ENCODE measurements at regions not wholly inside any gene's neighbourhood (a gene's known extent, or its start where the extent isn't known, plus 50 kb on each side); places are given as distances from the start of the nearest gene placed in this dataset.
"Not testable (repeated sequence)": the region's sequence is repeated elsewhere in the genome, so short reads cannot be mapped to it uniquely, and the experiment has no call there.

GRCh38 chr7:128591705-128592104 lies 80.4 kb upstream of the GARIN1A start (continued):
- TF ChIP-seq ZBTB10 (CRISPR knock-in tag; IDR thresholded peaks at IDR 0.05; ENCODE audit: borderline replicate concordance): no peak
- TF ChIP-seq ZNF329 (CRISPR knock-in tag; IDR thresholded peaks at IDR 0.05; ENCODE audit: low read depth): no peak
- no peak for TF ChIP-seq ZNF205 (CRISPR knock-in tag; IDR thresholded peaks at IDR 0.05)

DNA sequence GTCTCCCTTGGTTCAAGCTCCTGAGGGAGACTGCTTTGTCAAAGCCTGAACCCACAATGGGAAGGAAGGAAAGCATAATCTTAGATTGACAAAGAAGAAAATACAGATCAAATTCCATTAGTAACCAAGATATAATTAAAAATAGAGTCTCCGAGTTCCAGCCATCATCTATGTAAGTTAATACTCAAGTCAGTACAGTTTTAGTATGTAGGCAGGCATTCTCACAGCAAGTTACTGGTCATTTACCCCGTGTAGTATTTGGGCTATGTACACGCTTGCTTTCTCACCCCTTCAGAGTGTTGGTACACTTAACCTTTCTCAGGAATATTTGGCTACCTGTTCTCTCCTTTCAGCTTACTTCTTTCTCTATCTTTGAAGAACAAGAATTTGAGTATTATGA lies 79.9 kb upstream of the GARIN1A start:
- ATAC-seq; BruUV-seq (replicated peaks); H3K79me2 ChIP-seq (ENCODE audit: insufficient read depth, low read length); FAIRE-seq; POLR2A ChIA-PET; H3K4me2 ChIP-seq (ENCODE audit: low read depth, low read length); H3K27ac ChIP-seq (ENCODE audit: extremely low read length, insufficient read depth, low read length); H2AFZ ChIP-seq (ENCODE audit: low read length); intact Hi-C loops (cut with micrococcal nuclease; ENCODE audit: unreplicated experiment); H3K27me3 ChIP-seq (ENCODE audit: control insufficient read depth in 1 of 2, insufficient read depth in 2 of 2, low read length in 2 of 2); H3K9me3 ChIP-seq (ENCODE audit: low read length); in situ Hi-C loops (cut with HindIII; ENCODE audit: extremely low pct_ligation_motif_present, low pct_unique_long_range_greater_than_20kb); H4K20me1 ChIP-seq (ENCODE audit: insufficient read depth, low read length); CTCF ChIA-PET (ENCODE audit: low intra/inter-chr PET ratio, low total read pairs); H3K4me3 ChIP-seq (replicated peaks in 1 of 3; ENCODE audit: insufficient read depth in 1 of 3, low read depth in 2 of 3, low read length in 3 of 3); DNase-seq (ENCODE audit: low spot score); H3K9ac ChIP-seq (ENCODE audit: insufficient read depth, low read depth, low read length): not testable (repeated sequence)
- Histone ChIP-seq H3K36me3 (replicated peaks in 1 of 2; ENCODE audit: control insufficient read depth in 1 of 2, insufficient read depth in 2 of 2, low read length in 2 of 2) (peaks cover 0 to 15% of the 10 kb centered on the region in 2 experiments; a peak in 3 of 5 replicates), H3K4me1 (ENCODE audit: insufficient read depth, low read length) (peaks cover 21% of the 10 kb centered on the region)
- WGBS (ENCODE audit: low lambda C conversion rate): no CpG with 5 or more reads among the region's 3 CpGs

DNA sequence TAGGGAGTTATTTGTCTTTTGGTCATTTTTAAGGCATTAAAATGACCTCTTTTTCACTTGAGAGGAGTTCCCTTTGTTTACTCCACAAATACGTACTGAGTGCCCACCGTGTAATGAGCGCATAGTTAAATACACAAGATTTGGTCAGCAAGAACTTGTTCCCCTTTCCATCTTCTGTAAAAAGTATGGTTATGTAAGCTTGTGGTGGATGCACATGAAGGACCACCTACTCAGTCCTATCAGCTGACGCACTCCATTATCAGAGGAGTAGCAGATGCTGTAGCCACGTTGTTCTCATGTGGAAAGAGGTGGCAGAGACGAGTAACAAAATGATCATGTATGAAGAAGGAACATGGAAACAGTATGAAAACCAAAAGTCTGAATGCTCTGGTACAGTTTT lies 78.0 kb upstream of the GARIN1A start:
- ATAC-seq; intact Hi-C loops (cut with micrococcal nuclease; ENCODE audit: unreplicated experiment); H3K9ac ChIP-seq (ENCODE audit: insufficient read depth, low read depth, low read length); FAIRE-seq; H3K27me3 ChIP-seq (ENCODE audit: control insufficient read depth in 1 of 2, insufficient read depth in 2 of 2, low read length in 2 of 2); H3K4me2 ChIP-seq (ENCODE audit: low read depth, low read length); CTCF ChIA-PET (ENCODE audit: low intra/inter-chr PET ratio, low total read pairs); POLR2A ChIA-PET; DNase-seq (ENCODE audit: low spot score); BruUV-seq (replicated peaks); H3K79me2 ChIP-seq (ENCODE audit: insufficient read depth, low read length); H3K4me3 ChIP-seq (replicated peaks in 1 of 3; ENCODE audit: insufficient read depth in 1 of 3, low read depth in 2 of 3, low read length in 3 of 3); H4K20me1 ChIP-seq (ENCODE audit: insufficient read depth, low read length); H3K9me3 ChIP-seq (ENCODE audit: low read length); H2AFZ ChIP-seq (ENCODE audit: low read length); in situ Hi-C loops (cut with HindIII; ENCODE audit: extremely low pct_ligation_motif_present, low pct_unique_long_range_greater_than_20kb); H3K27ac ChIP-seq (ENCODE audit: extremely low read length, insufficient read depth, low read length): not testable (repeated sequence)
- peaks cover 25% of the 10 kb centered on the region for H3K4me1 ChIP-seq (ENCODE audit: insufficient read depth, low read length)
- 86% methylated on average over 6 of the region's 6 CpGs for WGBS (ENCODE audit: low lambda C conversion rate)
- H3K36me3 ChIP-seq (replicated peaks in 1 of 2; ENCODE audit: control insufficient read depth in 1 of 2, insufficient read depth in 2 of 2, low read length in 2 of 2): peaks cover 0 to 18% of the 10 kb centered on the region in 2 experiments; a peak in 3 of 5 replicates

Measured in HepG2 (cell line).